ENCODE measurements at regions not wholly inside any gene's neighbourhood (a gene's known extent, or its start where the extent isn't known, plus 50 kb on each side); places are given as distances from the start of the nearest gene placed in this dataset.

DNA sequence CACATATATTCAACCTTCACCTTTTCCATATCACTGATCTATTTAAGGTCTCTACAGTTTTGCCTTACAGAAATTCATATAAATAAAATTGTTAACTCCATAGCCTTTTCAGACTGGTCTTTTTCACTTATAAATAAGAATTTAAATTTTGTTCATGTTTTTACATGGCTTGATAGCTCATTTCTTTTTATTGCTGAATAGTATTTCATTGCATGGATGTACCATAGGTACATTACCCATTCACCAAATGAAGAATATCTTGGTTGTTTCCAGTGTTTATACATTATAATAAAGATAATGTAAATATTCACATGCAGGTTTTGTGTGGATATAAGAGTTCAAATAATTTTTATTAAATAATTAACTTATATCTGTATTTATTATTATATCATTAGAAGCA, 1765.0 kb downstream of the OTOL1 start:
- TF ChIP-seq, protein P1, sequence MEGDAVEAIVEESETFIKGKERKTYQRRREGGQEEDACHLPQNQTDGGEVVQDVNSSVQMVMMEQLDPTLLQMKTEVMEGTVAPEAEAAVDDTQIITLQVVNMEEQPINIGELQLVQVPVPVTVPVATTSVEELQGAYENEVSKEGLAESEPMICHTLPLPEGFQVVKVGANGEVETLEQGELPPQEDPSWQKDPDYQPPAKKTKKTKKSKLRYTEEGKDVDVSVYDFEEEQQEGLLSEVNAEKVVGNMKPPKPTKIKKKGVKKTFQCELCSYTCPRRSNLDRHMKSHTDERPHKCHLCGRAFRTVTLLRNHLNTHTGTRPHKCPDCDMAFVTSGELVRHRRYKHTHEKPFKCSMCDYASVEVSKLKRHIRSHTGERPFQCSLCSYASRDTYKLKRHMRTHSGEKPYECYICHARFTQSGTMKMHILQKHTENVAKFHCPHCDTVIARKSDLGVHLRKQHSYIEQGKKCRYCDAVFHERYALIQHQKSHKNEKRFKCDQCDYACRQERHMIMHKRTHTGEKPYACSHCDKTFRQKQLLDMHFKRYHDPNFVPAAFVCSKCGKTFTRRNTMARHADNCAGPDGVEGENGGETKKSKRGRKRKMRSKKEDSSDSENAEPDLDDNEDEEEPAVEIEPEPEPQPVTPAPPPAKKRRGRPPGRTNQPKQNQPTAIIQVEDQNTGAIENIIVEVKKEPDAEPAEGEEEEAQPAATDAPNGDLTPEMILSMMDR (IDR thresholded peaks at IDR 0.05; ENCODE audit: control insufficient read depth, insufficient read depth, low read depth, low read length, missing control alignments) = no peak
- DNase-seq (ENCODE audit: low read depth) = no peak
- no peak overlapping the region for H3K4me3 ChIP-seq (ENCODE audit: control insufficient read depth, low read depth, low read length)

DNA sequence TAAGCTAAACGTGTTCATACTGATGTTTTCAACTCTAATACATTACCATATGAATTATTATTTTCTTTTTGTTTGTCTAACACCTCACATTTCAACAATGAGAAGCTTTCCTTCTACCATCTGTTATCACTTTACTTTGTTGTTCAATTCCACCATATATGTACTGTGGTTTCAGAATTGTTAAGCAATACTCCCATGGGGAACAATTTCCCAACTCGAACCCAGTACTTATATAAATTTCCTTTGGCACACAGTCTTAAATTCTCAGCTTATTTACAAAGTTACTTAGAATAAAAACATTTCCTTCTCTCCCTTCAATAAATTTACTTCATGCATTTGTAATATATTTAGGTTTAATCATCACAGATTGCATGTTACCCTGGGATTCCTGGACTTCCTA, 1764.4 kb downstream of the OTOL1 start:
- no peak for DNase-seq (ENCODE audit: low read depth)
- H3K4me3 ChIP-seq (ENCODE audit: control insufficient read depth, low read depth, low read length) = no peak overlapping the region
- TF ChIP-seq, protein P1 (IDR thresholded peaks at IDR 0.05; ENCODE audit: control insufficient read depth, insufficient read depth, low read depth, low read length, missing control alignments) = no peak

DNA sequence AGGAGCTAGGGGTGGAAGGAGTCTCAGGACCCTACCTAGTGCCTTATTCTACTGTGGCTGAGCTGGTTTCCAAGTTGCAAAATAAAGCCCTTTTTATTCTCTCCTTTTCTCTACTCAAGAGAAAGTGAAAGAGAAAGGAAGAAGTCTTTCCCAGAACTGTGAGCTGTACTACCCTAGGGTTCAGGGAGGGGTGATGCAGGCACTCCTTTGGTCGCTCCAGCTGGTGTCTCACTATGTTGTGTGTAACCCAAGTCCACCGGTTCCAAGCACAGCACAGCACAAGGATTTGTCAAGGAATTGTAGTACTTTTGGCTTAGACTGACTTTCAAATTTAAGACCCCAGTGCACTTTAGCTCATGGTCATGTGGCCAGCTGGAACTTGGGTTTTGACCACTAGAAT, 1721.7 kb downstream of the OTOL1 start:
- TF ChIP-seq, protein P1 (IDR thresholded peaks at IDR 0.05; ENCODE audit: control insufficient read depth, insufficient read depth, low read depth, low read length, missing control alignments) = no peak
- no peak for DNase-seq (ENCODE audit: low read depth)
- H3K4me3 ChIP-seq (ENCODE audit: control insufficient read depth, low read depth, low read length) = no peak overlapping the region

DNA sequence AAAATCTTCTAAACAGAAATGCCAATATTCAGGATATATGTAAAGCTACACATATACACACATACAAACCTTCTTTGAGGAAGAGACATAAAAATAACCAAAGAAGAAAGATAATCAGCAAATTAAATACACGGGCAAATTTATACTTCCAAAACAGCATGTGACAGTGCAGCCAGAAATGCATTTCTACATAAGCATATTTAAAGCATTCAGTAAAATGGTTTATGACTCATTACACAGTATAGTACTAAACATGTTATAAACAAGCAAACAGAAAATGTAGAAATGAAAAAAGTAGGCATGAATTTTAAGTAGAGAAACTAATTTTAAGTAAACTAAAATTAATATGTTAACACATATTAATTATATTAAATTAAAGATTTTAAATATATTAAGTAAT, 1717.2 kb downstream of the OTOL1 start:
- TF ChIP-seq, protein P1 (IDR thresholded peaks at IDR 0.05; ENCODE audit: control insufficient read depth, insufficient read depth, low read depth, low read length, missing control alignments) = no peak
- no peak overlapping the region for H3K4me3 ChIP-seq (ENCODE audit: control insufficient read depth, low read depth, low read length)
- DNase-seq (ENCODE audit: low read depth) = no peak

DNA sequence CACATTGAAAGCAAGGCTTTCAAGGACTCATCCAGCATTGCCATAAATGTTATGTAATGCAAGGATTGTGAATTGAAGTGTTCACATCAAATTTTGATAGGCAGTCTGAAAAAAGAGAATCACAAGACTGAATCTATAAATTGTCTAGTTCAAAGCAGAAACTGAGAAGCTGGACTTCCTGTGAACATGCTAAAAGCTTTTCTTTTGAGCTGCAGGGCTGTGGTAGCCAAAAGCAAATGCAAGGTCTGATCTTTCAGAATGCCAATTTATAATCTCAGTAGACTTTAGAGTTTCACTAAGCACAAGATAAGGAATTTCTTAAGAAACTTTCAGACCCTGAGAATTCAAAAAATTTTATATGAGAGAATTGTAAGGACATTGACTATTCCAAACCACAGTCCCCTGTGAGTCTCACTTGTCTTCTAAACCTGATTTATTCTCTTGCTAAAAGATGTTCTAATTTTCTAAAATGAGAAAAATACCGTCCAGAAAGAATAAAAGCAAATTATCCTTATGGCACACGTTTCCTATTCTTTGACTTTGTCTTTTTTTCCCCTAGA, 1700.3 kb downstream of the OTOL1 start:
- no peak overlapping the region for H3K4me3 ChIP-seq (ENCODE audit: control insufficient read depth, low read depth, low read length)
- TF ChIP-seq, protein P1 (IDR thresholded peaks at IDR 0.05; ENCODE audit: control insufficient read depth, insufficient read depth, low read depth, low read length, missing control alignments) = no peak
- DNase-seq (ENCODE audit: low read depth) = no peak

DNA sequence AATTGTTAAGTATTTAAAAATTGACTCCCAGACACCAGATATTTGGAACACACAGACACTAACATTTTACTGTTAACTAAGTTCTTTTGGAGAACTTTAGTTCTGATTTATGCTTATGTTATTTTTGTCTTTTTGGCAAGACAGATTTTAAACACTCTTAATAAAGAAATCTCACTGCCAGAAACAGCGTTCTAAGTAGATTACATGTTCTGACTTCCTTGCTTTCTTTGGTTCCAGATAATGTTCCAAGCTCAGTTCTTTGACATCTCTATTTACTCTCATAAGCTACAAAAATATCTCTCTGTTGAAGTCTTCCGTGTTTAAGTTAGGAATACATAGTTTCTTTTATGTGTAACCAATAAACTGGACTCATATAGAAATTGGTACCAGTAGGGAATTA, 1699.6 kb downstream of the OTOL1 start:
- TF ChIP-seq, protein P1 (IDR thresholded peaks at IDR 0.05; ENCODE audit: control insufficient read depth, insufficient read depth, low read depth, low read length, missing control alignments) = no peak
- no peak overlapping the region for H3K4me3 ChIP-seq (ENCODE audit: control insufficient read depth, low read depth, low read length)
- no peak for DNase-seq (ENCODE audit: low read depth)
